Large intestine (tissue), 3 donors: ENCODE measurements at regions not wholly inside any gene's neighbourhood (a gene's known extent, or its start where the extent isn't known, plus 50 kb on each side); places are given as distances from the start of the nearest gene placed in this dataset.
"Not testable (repeated sequence)": the region's sequence is repeated elsewhere in the genome, so short reads cannot be mapped to it uniquely, and the experiment has no call there.

ENCODE experiments used
- DNase-seq, 2 donors: peaks; one replicate each; pipeline versions ENCODE4 v3.0.0 to v3.0.0-alpha.2; 2013
- H3K27ac ChIP-seq: one replicate; pipeline ENCODE4 v1.5.1; 2013; ENCODE audit warnings: low read length
- H3K27me3 ChIP-seq: 2 replicates; pipeline ENCODE4 v1.6.1; 2013; ENCODE audit warnings: low read length; ENCODE audit not compliant: control insufficient read depth, insufficient read depth
- H3K36me3 ChIP-seq: 2 replicates; pipeline ENCODE4 v1.6.1; 2013; ENCODE audit warnings: low read length; ENCODE audit not compliant: control insufficient read depth, insufficient read depth
- H3K4me1 ChIP-seq: one replicate; pipeline ENCODE4 v1.6.1; 2013; ENCODE audit warnings: low read length; ENCODE audit not compliant: control insufficient read depth, insufficient read depth
- H3K4me3 ChIP-seq: one replicate; pipeline ENCODE4 v1.5.1; 2013; ENCODE audit warnings: low read length
- H3K9me3 ChIP-seq: one replicate; pipeline ENCODE4 v1.6.1; 2013; ENCODE audit warnings: mild to moderate bottlenecking, low read depth, low read length, moderate library complexity; ENCODE audit not compliant: control insufficient read depth
- WGBS: methylation state at CpG from one replicate; pipeline ENCODE4 v1.1.5; 2013; ENCODE audit warnings: low lambda C conversion rate; ENCODE audit not compliant: insufficient coverage; 5-methylcytosine and 5-hydroxymethylcytosine counted together

GRCh38 chr11:41788177-41788576, 328.7 kb upstream of the LRRC4C start:
- no peak for DNase-seq
- Histone ChIP-seq H3K36me3 (no peaks in the 10 kb centered on the region), H3K4me1 (peaks cover 18% of the 10 kb centered on the region), H3K9me3 (peaks cover 11% of the 10 kb centered on the region), H3K27me3 (no peaks in the 10 kb centered on the region), H3K27ac (no peak overlapping the region), H3K4me3 (no peak overlapping the region)
- no CpG with 5 or more reads among the region's 23 CpGs for WGBS

GRCh38 chr11:41789376-41789775, 329.9 kb upstream of the LRRC4C start:
- Histone ChIP-seq H3K4me1 (peaks cover 9% of the 10 kb centered on the region), H3K36me3 (no peaks in the 10 kb centered on the region), H3K27me3 (no peaks in the 10 kb centered on the region), H3K27ac (no peak overlapping the region), H3K4me3 (no peak overlapping the region), H3K9me3 (peaks cover 11% of the 10 kb centered on the region)
- WGBS = 94% methylated on average over 2 of the region's 3 CpGs
- DNase-seq = no peak

- H3K4me1 ChIP-seq = peaks cover 12% of the 10 kb centered on the region
- peaks cover 4% of the 10 kb centered on the region for H3K9me3 ChIP-seq
- no peaks in the 10 kb centered on the region for H3K36me3 ChIP-seq
- no peak overlapping the region for H3K27ac ChIP-seq
- H3K27me3 ChIP-seq = no peaks in the 10 kb centered on the region
- no peak for DNase-seq
- no CpG with 5 or more reads among the region's 1 CpG for WGBS
- no peak overlapping the region for H3K4me3 ChIP-seq
These were observed 335.6 kb upstream of the LRRC4C start for GRCh38 chr11:41795004-41795403.

DNA sequence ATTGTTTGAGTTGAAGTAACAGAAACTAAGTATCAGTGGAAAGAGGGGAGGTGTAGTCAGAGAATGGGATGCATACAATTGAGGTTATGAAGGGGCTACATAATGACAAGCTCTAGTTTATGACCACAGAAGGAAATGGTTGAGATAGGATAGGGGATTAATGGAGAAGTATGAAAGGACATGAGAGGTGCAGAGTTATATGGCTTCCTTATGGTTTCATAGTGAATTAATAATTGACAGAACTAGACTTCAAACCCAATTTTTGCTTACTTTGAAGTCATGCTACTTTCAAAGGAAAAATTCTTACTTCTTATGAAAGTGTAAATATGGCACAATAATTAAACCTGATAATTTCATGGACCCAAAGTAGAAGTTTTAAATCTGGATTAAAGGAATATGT, 340.3 kb upstream of the LRRC4C start:
- Histone ChIP-seq H3K27ac (peak overlapping the region; percentile 84), H3K9me3 (no peaks in the 10 kb centered on the region), H3K4me1 (peaks cover 16% of the 10 kb centered on the region), H3K36me3 (no peaks in the 10 kb centered on the region), H3K27me3 (no peaks in the 10 kb centered on the region), H3K4me3 (no peak overlapping the region)
- peak; percentile 42 to 88 for DNase-seq

DNA sequence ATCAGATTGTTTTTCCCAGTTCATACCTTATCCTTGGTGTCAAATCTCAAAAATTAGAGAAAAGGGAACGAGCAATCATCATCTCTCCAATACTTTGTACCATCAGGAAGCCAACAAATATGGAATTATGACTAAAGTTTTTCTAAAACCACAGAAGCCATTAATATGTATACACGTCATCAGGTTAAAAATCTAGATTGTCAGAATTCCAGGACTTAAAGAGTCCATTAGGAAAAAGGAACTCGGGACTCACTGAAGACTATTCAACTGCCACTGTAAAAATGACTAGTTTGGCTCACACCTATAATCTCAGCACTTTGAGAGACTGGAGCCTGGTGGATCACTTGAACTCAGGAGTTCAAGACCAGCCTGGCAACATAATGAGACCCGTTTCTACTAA, 344.4 kb upstream of the LRRC4C start:
- no peaks in the 10 kb centered on the region for H3K27me3 ChIP-seq
- no peak for DNase-seq
- H3K27ac ChIP-seq = no peak overlapping the region
- H3K4me1 ChIP-seq = peaks cover 13% of the 10 kb centered on the region
- 43% methylated on average over 2 of the region's 4 CpGs for WGBS
- no peaks in the 10 kb centered on the region for H3K36me3 ChIP-seq
- no peak overlapping the region for H3K4me3 ChIP-seq
- no peaks in the 10 kb centered on the region for H3K9me3 ChIP-seq

GRCh38 chr11:41816396-41816795, 356.9 kb upstream of the LRRC4C start:
- Histone ChIP-seq H3K27me3 (no peaks in the 10 kb centered on the region), H3K36me3 (no peaks in the 10 kb centered on the region), H3K4me1 (no peaks in the 10 kb centered on the region), H3K4me3 (no peak overlapping the region), H3K9me3 (peaks cover 4% of the 10 kb centered on the region), H3K27ac (no peak overlapping the region)
- DNase-seq = no peak

DNA sequence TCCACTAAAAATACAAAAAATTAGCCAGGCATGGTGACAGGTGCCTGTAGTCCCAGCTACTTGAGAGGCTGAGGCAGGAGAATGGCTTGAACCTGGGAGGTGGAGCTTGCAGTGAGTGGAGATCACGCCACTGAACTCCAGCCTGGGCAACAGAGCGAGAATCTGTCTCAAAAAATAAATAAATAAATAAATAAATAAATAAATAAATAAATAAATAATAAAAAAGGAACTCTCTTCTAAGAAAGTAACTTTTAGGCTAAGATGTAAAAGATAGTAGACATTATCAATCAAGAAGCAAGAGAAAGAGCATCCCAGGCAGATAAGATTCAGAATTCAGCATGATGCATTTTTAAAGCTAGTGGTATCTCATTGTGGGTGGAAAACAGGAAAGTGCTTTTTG, 364.8 kb upstream of the LRRC4C start:
- no CpG with 5 or more reads among the region's 2 CpGs for WGBS
- H3K27ac ChIP-seq = not testable (repeated sequence)

DNA sequence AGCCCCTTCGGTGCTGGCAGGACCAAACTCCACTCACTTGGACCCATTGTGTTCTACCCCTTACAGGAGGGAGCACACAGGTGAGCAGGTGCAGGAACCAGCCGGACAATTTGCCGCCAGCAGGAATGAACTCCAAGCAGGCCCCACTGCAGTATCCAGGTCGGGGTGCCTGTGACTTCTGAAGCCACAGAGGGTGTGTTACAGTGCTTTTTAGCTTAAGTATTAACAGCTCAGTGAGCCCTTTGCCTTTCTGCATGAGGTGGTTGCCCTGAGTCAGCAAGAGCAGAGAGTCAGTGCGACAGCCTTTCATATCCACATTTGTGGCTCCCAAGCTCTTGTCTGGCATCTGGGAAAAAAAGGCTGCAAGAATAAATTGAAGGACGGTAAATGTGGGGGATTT, 366.6 kb upstream of the LRRC4C start:
- no CpG with 5 or more reads among the region's 6 CpGs for WGBS
- H3K27me3 ChIP-seq = no peaks in the 10 kb centered on the region
- H3K4me3 ChIP-seq = no peak overlapping the region
- no peaks in the 10 kb centered on the region for H3K36me3 ChIP-seq
- peak overlapping the region; percentile 75 for H3K27ac ChIP-seq
- no peaks in the 10 kb centered on the region for H3K9me3 ChIP-seq
- peaks cover 10% of the 10 kb centered on the region for H3K4me1 ChIP-seq
- DNase-seq = peak; percentile 62 to 74

More for the DNA sequence above, 364.8 kb upstream of the LRRC4C start:
- H3K4me1 ChIP-seq, DNase-seq, H3K36me3 ChIP-seq, H3K27me3 ChIP-seq, H3K9me3 ChIP-seq, H3K4me3 ChIP-seq: not testable (repeated sequence)

GRCh38 chr11:41836431-41836830, 377.0 kb upstream of the LRRC4C start:
- no peaks in the 10 kb centered on the region for H3K27me3 ChIP-seq
- H3K9me3 ChIP-seq = peaks cover 2% of the 10 kb centered on the region
- WGBS = 88% methylated on average over 1 of the region's 2 CpGs
- no peak overlapping the region for H3K27ac ChIP-seq
- H3K4me3 ChIP-seq = no peak overlapping the region
- no peaks in the 10 kb centered on the region for H3K4me1 ChIP-seq
- DNase-seq = no peak
- H3K36me3 ChIP-seq = no peaks in the 10 kb centered on the region

GRCh38 chr11:41842673-41843072, 383.2 kb upstream of the LRRC4C start:
- Histone ChIP-seq H3K4me3 (no peak overlapping the region), H3K27ac (no peak overlapping the region), H3K4me1 (no peaks in the 10 kb centered on the region), H3K9me3 (peaks cover 16% of the 10 kb centered on the region), H3K27me3 (no peaks in the 10 kb centered on the region), H3K36me3 (no peaks in the 10 kb centered on the region)
- no peak for DNase-seq
- WGBS = no CpG with 5 or more reads among the region's 8 CpGs

DNA sequence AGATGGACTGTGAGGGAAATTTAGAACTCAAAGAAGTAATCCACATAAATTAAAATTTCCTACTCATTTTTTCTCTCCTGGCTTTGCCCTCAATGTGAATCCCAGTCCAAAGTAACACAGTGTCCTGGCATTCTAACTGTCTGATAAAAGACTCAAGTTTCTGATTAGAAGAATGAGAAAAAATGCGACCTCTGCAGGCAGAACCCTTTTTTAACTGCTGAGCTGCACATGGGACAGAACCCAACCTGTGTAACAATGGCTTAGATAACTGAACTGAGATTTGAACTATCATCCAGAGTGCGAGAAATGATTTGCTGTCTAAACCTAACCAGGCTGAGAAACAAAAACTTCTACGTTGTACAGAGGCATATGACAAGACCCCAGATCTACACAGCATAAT, 385.6 kb upstream of the LRRC4C start:
- Histone ChIP-seq H3K27me3 (no peaks in the 10 kb centered on the region), H3K4me3 (no peak overlapping the region), H3K27ac (no peak overlapping the region), H3K4me1 (no peaks in the 10 kb centered on the region), H3K36me3 (no peaks in the 10 kb centered on the region), H3K9me3 (peaks cover 16% of the 10 kb centered on the region)
- no CpG with 5 or more reads among the region's 3 CpGs for WGBS
- DNase-seq = peak in 1 of 2 donors; percentile 23
